Mucosa of stomach (tissue), 1 donor: ENCODE measurements at regions not wholly inside any gene's neighbourhood (a gene's known extent, or its start where the extent isn't known, plus 50 kb on each side); places are given as distances from the start of the nearest gene placed in this dataset.
"Not testable (repeated sequence)": the region's sequence is repeated elsewhere in the genome, so short reads cannot be mapped to it uniquely, and the experiment has no call there.

Experiments
- H3K27me3 ChIP-seq: one replicate; pipeline ENCODE4 v1.7.0; 2013; ENCODE audit warnings: mild to moderate bottlenecking, low read length; ENCODE audit not compliant: control insufficient read depth, insufficient read depth
- H3K36me3 ChIP-seq: one replicate; pipeline ENCODE4 v1.7.0; 2013; ENCODE audit warnings: low read length; ENCODE audit not compliant: control insufficient read depth, insufficient read depth
- H3K4me1 ChIP-seq: one replicate; pipeline ENCODE4 v1.7.0; 2013; ENCODE audit warnings: mild to moderate bottlenecking, low read length; ENCODE audit not compliant: control insufficient read depth, insufficient read depth
- H3K4me3 ChIP-seq: one replicate; pipeline ENCODE4 v1.7.0; 2013; ENCODE audit warnings: low read length
- H3K9ac ChIP-seq: one replicate; pipeline ENCODE4 v1.7.0; 2013; ENCODE audit warnings: mild to moderate bottlenecking, low read length, moderate library complexity
- H3K9me3 ChIP-seq: one replicate; pipeline ENCODE4 v1.7.0; 2013; ENCODE audit warnings: mild to moderate bottlenecking, low read length, moderate library complexity; ENCODE audit not compliant: control insufficient read depth
- donor health status: Pancreatic carcinoma.

DNA sequence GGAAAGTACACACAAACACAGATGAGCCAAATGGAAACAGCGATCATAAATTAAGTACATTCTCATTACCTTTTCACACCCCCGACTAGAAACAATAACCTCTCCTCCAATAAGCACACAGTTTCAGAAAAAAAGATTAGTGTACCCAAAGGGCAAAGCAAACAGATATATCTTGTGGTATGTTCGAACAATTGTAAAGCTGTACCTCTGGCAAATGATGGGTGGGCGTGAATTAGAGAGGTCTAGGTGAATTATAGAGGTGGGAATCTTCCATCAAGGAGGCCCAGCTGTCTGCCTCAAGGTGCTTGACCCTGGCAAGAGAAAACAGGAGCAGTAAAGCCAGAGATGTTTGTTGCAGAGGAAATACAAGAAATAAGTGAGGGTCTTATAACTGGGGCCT lies 715.3 kb upstream of the NEGR1 start:
- Histone ChIP-seq H3K36me3 (no peaks in the 10 kb centered on the region), H3K4me1 (no peaks in the 10 kb centered on the region), H3K9ac (no peak overlapping the region), H3K9me3 (no peaks in the 10 kb centered on the region), H3K27me3 (no peaks in the 10 kb centered on the region), H3K4me3 (no peak overlapping the region)

DNA sequence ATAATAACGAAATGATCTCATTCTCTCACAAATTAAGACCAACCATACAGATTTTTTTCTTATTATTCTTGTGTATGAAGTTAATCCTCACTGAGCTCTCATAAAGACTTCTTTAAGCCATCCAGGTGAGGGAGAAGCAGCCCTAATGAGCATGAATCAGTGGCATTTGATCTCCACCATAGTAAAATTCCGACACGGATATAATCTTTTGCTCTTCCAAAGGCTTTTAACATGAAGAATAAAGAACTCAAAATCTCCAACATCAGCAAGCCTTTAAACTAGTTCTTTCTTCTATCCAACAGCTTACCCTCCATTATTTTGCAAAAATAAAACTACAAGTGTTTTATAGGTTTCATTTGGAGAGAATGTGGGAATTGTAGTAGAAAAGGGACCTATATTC lies 714.7 kb upstream of the NEGR1 start:
- Histone ChIP-seq H3K36me3 (no peaks in the 10 kb centered on the region), H3K4me1 (no peaks in the 10 kb centered on the region), H3K9me3 (no peaks in the 10 kb centered on the region), H3K27me3 (no peaks in the 10 kb centered on the region), H3K9ac (no peak overlapping the region), H3K4me3 (no peak overlapping the region)

GRCh38 chr1:72987871-72988270 lies 705.5 kb upstream of the NEGR1 start:
- H3K36me3 ChIP-seq, H3K4me3 ChIP-seq, H3K4me1 ChIP-seq, H3K27me3 ChIP-seq, H3K9me3 ChIP-seq, H3K9ac ChIP-seq: not testable (repeated sequence)

- H3K4me3 ChIP-seq, result no peak overlapping the region
- H3K4me1 ChIP-seq, result no peaks in the 10 kb centered on the region
- H3K9me3 ChIP-seq, result no peaks in the 10 kb centered on the region
- no peaks in the 10 kb centered on the region for H3K36me3 ChIP-seq
- no peak overlapping the region for H3K9ac ChIP-seq
- no peaks in the 10 kb centered on the region for H3K27me3 ChIP-seq
Observed at GRCh38 chr1:72986591-72987290, 704.4 kb upstream of the NEGR1 start.

DNA sequence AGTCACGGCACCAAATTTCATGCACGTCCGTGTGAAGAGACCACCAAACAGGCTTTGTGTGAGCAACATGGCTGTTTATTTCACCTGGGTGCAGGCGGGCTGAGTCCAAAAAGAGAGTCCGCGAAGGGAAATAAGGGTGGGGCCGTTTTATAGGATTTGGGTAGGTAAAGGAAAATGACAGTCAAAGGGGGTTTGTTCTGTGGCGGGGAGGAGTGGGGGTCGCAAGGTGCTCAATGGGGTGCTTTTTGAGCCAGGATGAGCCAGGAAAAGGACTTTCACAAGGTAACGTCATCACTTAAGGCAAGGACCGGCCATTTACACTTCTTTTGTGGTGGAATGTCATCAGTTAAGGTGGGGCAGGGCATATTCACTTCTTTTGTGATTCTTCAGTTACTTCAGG lies 702.7 kb upstream of the NEGR1 start:
- H3K9me3 ChIP-seq, H3K9ac ChIP-seq, H3K27me3 ChIP-seq, H3K36me3 ChIP-seq, H3K4me1 ChIP-seq, H3K4me3 ChIP-seq: not testable (repeated sequence)

GRCh38 chr1:72983011-72983410 lies 700.7 kb upstream of the NEGR1 start:
- not testable (repeated sequence) for H3K9me3 ChIP-seq, H3K4me1 ChIP-seq, H3K4me3 ChIP-seq, H3K27me3 ChIP-seq, H3K9ac ChIP-seq, H3K36me3 ChIP-seq

DNA sequence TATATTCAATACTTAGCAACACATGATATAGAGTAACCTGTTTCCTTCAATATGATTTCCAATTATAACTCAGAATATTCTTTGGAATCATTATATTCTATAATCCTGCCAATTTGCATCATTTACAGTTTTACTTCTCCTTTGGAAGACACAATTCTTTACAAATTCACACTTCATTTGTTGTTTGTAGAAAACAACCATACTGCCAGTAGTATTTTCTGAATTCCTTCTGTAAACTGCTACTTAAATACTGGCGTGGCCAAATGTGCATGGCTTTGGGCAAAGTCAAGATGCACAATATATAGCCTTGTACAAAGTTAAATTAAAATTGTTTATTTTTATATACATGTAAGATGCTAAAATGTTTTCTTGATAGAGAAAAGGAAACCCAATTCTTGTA lies 687.1 kb upstream of the NEGR1 start:
- no peak overlapping the region for H3K4me3 ChIP-seq
- H3K9ac ChIP-seq, result no peak overlapping the region
- no peaks in the 10 kb centered on the region for H3K36me3 ChIP-seq
- no peaks in the 10 kb centered on the region for H3K27me3 ChIP-seq
- H3K4me1 ChIP-seq, result no peaks in the 10 kb centered on the region
- H3K9me3 ChIP-seq, result no peaks in the 10 kb centered on the region

DNA sequence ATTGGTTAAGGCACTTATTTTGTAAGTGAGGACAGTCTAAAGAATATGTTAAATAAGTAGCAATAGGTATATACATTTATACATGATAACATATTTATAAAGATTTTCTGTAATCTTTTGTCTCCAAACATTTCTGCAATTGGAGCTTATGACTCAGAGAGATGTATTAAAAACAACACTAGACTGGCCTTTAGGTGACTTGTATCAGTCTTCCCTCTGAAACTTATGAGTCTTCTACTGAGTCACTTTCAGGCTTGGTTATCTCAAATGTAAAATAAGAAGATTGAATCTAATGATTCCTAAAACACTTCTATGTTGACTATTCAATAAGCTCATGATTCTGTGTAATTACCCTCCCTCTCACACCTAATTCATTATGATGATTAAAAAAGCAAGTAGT lies 672.6 kb upstream of the NEGR1 start:
- H3K4me3 ChIP-seq, result no peak overlapping the region
- H3K4me1 ChIP-seq, result no peaks in the 10 kb centered on the region
- H3K27me3 ChIP-seq, result no peaks in the 10 kb centered on the region
- H3K36me3 ChIP-seq, result no peaks in the 10 kb centered on the region
- H3K9me3 ChIP-seq, result no peaks in the 10 kb centered on the region
- H3K9ac ChIP-seq, result no peak overlapping the region

DNA sequence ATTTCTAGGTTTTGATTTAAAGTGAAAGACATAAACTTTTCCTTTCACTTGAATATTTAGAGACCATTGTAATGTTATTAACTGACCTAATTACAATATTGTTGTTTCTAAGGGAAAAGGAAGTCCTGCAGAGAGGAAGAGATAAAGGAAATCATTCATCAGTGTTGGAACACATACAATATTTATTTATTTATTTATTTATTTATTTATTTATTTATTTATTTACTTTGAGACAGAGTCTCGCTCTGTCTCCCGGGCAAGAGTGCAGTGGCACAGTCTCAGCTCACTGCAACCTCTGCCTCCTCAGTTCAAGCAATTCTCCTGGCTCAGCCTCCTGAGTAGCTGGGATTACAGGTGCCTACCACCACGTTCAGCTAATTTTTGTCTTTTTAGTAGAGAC lies 668.6 kb upstream of the NEGR1 start:
- H3K36me3 ChIP-seq, H3K9ac ChIP-seq, H3K4me1 ChIP-seq, H3K4me3 ChIP-seq, H3K9me3 ChIP-seq, H3K27me3 ChIP-seq: not testable (repeated sequence)

DNA sequence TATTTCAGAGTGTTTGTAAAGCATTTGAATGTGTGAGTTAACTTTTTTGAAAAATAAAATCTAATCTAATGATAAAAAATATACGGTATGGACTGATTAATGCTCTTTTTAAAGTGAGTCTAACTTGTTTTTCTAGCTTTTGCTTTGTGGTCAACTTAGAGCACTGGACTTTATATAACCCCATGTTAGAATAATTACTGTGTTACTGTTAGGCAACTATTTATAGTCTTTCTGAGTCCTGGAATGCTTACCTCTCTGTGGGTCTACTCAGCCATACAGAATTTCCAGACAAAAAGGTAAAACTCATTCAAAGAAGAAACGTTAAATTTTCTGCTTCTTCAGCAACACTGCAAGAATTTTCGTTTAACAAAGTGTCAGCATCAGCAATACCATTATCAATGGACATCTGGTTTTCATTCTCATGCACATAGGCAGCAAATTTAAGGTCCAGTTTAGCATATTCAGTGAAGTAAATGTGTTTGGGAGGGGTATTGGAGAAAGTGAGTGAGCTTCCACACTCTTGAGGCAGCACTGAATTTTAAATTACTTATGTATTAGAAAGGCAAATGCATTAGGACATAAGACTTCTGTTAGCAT lies 664.7 kb upstream of the NEGR1 start:
- H3K4me3 ChIP-seq, result no peak overlapping the region
- no peaks in the 10 kb centered on the region for H3K36me3 ChIP-seq
- H3K4me1 ChIP-seq, result no peaks in the 10 kb centered on the region
- H3K9ac ChIP-seq, result no peak overlapping the region
- H3K27me3 ChIP-seq, result no peaks in the 10 kb centered on the region
- H3K9me3 ChIP-seq, result no peaks in the 10 kb centered on the region

- H3K4me3 ChIP-seq, result no peak overlapping the region
- H3K9ac ChIP-seq, result no peak overlapping the region
- no peaks in the 10 kb centered on the region for H3K9me3 ChIP-seq
- no peaks in the 10 kb centered on the region for H3K4me1 ChIP-seq
- no peaks in the 10 kb centered on the region for H3K27me3 ChIP-seq
- no peaks in the 10 kb centered on the region for H3K36me3 ChIP-seq
Observed at GRCh38 chr1:72942008-72942407, 659.7 kb upstream of the NEGR1 start.

DNA sequence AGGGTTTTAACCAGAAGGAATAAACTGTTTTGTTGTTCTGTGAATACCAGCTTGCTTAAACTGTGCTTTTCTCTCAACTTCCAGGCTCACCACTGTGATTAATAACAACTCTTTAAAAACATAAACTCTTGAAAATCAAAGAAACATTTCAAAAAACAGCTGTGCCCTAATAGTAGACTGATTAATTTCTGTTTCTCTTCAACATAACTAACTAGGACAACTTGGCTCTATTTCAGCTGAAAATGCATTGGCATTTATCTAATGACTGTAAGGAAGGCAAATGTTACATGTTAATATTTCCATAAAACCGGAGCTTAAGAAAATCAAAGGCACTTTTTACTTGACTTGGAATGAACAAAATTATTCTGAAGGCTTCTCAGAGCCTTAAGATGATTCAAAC lies 656.1 kb upstream of the NEGR1 start:
- H3K9ac ChIP-seq, result no peak overlapping the region
- H3K4me3 ChIP-seq, result no peak overlapping the region
- H3K27me3 ChIP-seq, result no peaks in the 10 kb centered on the region
- no peaks in the 10 kb centered on the region for H3K9me3 ChIP-seq
- H3K36me3 ChIP-seq, result no peaks in the 10 kb centered on the region
- no peaks in the 10 kb centered on the region for H3K4me1 ChIP-seq

- Histone ChIP-seq H3K4me1 (no peaks in the 10 kb centered on the region), H3K9me3 (no peaks in the 10 kb centered on the region), H3K4me3 (no peak overlapping the region), H3K9ac (no peak overlapping the region), H3K27me3 (no peaks in the 10 kb centered on the region), H3K36me3 (no peaks in the 10 kb centered on the region)
Observed at GRCh38 chr1:72937905-72938304, 655.6 kb upstream of the NEGR1 start.
